K562 (cell line): ENCODE measurements at regions not wholly inside any gene's neighbourhood (a gene's known extent, or its start where the extent isn't known, plus 50 kb on each side); places are given as distances from the start of the nearest gene placed in this dataset.

Source experiments
- EZH2 ChIP-seq: IDR thresholded peaks from 2 replicates; pipeline ENCODE4 v1.6.1; 2012; ENCODE audit warnings: low read depth, mild to moderate bottlenecking, inconsistent platforms, low read length, borderline replicate concordance
- NFIC ChIP-seq: fragments of 450-650 bp; IDR thresholded peaks from 2 replicates; pipeline ENCODE4 v1.6.1; 2017; ENCODE audit warnings: mild to moderate bottlenecking, inconsistent platforms
- NR3C1 ChIP-seq: sonication (generic); formaldehyde crosslinking; IDR thresholded peaks from 2 replicates; pipeline ENCODE4 v1.8.1; 2022; ENCODE audit warnings: missing genetic modification reagents
- TF ChIP-seq, protein P1 (sequence below), 3 experiments: IDR thresholded peaks in 2 of 3; conservative IDR thresholded peaks in 1 of 3; 2 replicates each; pipeline ENCODE4 v1.5.1; 2011 to 2012; ENCODE audit warnings: low read length in 3 of 3, mild to moderate bottlenecking in 3 of 3, control low read depth in 2 of 3, improper control_type of control experiment in 1 of 3, inconsistent platforms in 1 of 3, low read depth in 1 of 3, mixed read lengths in 1 of 3, moderate library complexity in 1 of 3; ENCODE audit not compliant: insufficient read depth in 2 of 3

DNA sequence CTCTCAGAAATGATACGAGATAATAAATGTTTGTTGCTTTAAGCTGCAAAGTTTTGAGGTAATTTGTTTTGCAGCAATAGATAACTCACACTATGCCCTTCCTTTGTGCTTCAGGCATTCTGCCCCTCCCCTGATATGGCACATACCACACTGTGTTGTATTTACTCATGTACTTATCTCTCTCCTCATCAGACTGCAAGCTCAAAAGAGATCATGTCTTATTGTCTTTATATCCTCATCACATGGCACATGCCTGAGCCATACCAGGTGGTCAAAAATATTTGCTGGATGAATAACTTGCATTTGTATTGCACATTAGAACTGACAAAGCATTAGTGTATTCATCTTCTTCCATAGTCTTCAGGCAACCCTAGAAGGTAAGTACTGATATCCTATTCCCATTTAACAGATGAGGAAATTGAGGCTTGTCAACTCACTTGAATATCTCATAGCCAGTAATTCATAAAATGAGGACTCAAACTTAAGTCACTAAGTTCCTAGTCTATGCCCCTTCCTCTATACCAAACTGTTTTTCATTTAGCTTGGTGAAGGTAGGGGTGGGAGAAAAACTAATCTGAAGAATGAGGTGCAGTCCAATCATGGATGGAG is 83.9 kb upstream of the EED start:
- TF ChIP-seq NR3C1 (CRISPR knock-in tag) (no peak), NFIC (no peak), EZH2 (no peak)
- TF ChIP-seq, protein P1, sequence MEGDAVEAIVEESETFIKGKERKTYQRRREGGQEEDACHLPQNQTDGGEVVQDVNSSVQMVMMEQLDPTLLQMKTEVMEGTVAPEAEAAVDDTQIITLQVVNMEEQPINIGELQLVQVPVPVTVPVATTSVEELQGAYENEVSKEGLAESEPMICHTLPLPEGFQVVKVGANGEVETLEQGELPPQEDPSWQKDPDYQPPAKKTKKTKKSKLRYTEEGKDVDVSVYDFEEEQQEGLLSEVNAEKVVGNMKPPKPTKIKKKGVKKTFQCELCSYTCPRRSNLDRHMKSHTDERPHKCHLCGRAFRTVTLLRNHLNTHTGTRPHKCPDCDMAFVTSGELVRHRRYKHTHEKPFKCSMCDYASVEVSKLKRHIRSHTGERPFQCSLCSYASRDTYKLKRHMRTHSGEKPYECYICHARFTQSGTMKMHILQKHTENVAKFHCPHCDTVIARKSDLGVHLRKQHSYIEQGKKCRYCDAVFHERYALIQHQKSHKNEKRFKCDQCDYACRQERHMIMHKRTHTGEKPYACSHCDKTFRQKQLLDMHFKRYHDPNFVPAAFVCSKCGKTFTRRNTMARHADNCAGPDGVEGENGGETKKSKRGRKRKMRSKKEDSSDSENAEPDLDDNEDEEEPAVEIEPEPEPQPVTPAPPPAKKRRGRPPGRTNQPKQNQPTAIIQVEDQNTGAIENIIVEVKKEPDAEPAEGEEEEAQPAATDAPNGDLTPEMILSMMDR (IDR thresholded peaks at IDR 0.05 in 2 of 3, conservative IDR thresholded peaks at IDR 0.05 in 1 of 3; ENCODE audit: insufficient read depth in 2 of 3, low read depth in 1 of 3, low read length in 3 of 3) = no peak
